Duodenal mucosa (tissue), 2 donors: ENCODE measurements at regions not wholly inside any gene's neighbourhood (a gene's known extent, or its start where the extent isn't known, plus 50 kb on each side); places are given as distances from the start of the nearest gene placed in this dataset.

Experiments used
- H3K27ac ChIP-seq: one replicate; pipeline ENCODE4 v1.7.0; 2013; ENCODE audit warnings: low read depth, low read length
- H3K27me3 ChIP-seq, 2 donors: one replicate each; pipeline ENCODE4 v1.7.0; 2013; ENCODE audit warnings: low read length in 2 of 2, control low read depth in 1 of 2; ENCODE audit not compliant: insufficient read depth in 2 of 2, control insufficient read depth in 1 of 2
- H3K36me3 ChIP-seq, 2 donors: one replicate each; pipeline ENCODE4 v1.7.0; 2013; ENCODE audit warnings: low read length in 2 of 2, control low read depth in 1 of 2; ENCODE audit not compliant: insufficient read depth in 2 of 2, control insufficient read depth in 1 of 2
- H3K4me1 ChIP-seq, 2 donors: one replicate each; pipeline ENCODE4 v1.7.0; 2013; ENCODE audit warnings: low read length in 2 of 2, control low read depth in 1 of 2; ENCODE audit not compliant: insufficient read depth in 2 of 2, control insufficient read depth in 1 of 2
- H3K4me3 ChIP-seq, 2 donors: one replicate each; pipeline ENCODE4 v1.7.0; 2013; ENCODE audit warnings: low read length in 2 of 2, low read depth in 1 of 2
- H3K9ac ChIP-seq, 2 donors: one replicate each; pipeline ENCODE4 v1.7.0; 2013; ENCODE audit warnings: low read length in 2 of 2, low read depth in 1 of 2
- H3K9me3 ChIP-seq, 2 donors: one replicate each; pipeline ENCODE4 v1.7.0; 2013; ENCODE audit warnings: low read length in 2 of 2, control low read depth in 1 of 2; ENCODE audit not compliant: control insufficient read depth in 1 of 2

GRCh38 chr5:113682497-113683136 is 169.1 kb downstream of the YTHDC2 start:
- Histone ChIP-seq H3K4me1 (no peaks in the 10 kb centered on the region), H3K4me3 (no peak overlapping the region), H3K27ac (no peak overlapping the region), H3K9me3 (no peaks in the 10 kb centered on the region), H3K27me3 (no peaks in the 10 kb centered on the region), H3K9ac (no peak overlapping the region), H3K36me3 (no peaks in the 10 kb centered on the region)

- H3K4me1 ChIP-seq, result no peaks in the 10 kb centered on the region
- no peak overlapping the region for H3K27ac ChIP-seq
- no peak overlapping the region for H3K4me3 ChIP-seq
- no peaks in the 10 kb centered on the region for H3K27me3 ChIP-seq
- H3K36me3 ChIP-seq, result no peaks in the 10 kb centered on the region
- no peak overlapping the region for H3K9ac ChIP-seq
- no peaks in the 10 kb centered on the region for H3K9me3 ChIP-seq
These were observed 169.7 kb downstream of the YTHDC2 start for GRCh38 chr5:113683211-113683610.

DNA sequence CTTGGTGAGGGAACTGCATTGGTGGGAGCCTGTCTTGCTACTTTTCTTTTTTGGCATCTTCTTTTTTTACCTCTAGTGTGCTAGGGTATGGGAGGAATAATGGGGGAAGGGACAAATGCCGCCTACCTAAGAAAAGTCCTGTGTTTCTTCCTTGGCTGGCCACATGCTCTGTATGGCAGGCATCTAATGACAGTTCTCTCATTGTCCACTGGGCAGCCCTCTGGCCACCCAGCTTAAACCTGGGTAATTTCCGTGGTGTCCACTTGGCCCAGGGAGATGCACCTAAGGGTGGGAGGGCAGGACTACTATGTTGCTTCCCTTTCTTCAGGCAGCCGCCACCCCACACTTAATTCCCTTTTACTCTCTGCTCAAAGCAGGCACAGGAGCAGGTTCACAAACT is 173.1 kb downstream of the YTHDC2 start:
- Histone ChIP-seq H3K9me3 (no peaks in the 10 kb centered on the region), H3K27me3 (no peaks in the 10 kb centered on the region), H3K9ac (no peak overlapping the region), H3K4me1 (no peaks in the 10 kb centered on the region), H3K4me3 (no peak overlapping the region), H3K27ac (no peak overlapping the region), H3K36me3 (no peaks in the 10 kb centered on the region)

DNA sequence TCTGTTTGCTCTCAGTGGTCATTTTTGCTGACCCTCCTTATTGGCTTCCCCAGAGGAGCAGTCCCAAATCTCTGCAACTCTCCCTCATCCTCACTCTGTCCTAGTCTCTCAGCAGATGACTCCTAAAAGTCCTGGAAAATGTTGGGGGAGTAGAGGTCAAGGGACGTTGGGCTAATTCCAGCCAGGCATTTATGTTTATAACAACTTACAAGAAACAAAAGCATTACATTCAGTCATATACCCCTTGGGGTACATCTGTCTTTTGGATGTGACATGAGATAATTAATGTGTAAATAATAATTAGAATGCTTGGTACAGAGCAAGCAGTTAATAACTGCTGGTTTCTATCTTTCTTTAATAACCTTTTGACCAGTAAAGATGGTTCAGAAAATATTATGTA is 176.2 kb downstream of the YTHDC2 start:
- Histone ChIP-seq H3K9ac (no peak overlapping the region), H3K36me3 (no peaks in the 10 kb centered on the region), H3K9me3 (no peaks in the 10 kb centered on the region), H3K4me3 (no peak overlapping the region), H3K27ac (no peak overlapping the region), H3K27me3 (peaks cover 0 to 17% of the 10 kb centered on the region in 2 donors), H3K4me1 (no peaks in the 10 kb centered on the region)

- H3K27me3 ChIP-seq, result peaks cover 0 to 17% of the 10 kb centered on the region in 2 donors
- no peak overlapping the region for H3K4me3 ChIP-seq
- H3K4me1 ChIP-seq, result no peaks in the 10 kb centered on the region
- H3K27ac ChIP-seq, result no peak overlapping the region
- H3K36me3 ChIP-seq, result no peaks in the 10 kb centered on the region
- no peaks in the 10 kb centered on the region for H3K9me3 ChIP-seq
- no peak overlapping the region for H3K9ac ChIP-seq
These were observed 179.0 kb downstream of the YTHDC2 start for GRCh38 chr5:113692466-113692865.

- H3K36me3 ChIP-seq, result no peaks in the 10 kb centered on the region
- no peak overlapping the region for H3K4me3 ChIP-seq
- H3K4me1 ChIP-seq, result no peaks in the 10 kb centered on the region
- H3K27me3 ChIP-seq, result peaks cover 0 to 17% of the 10 kb centered on the region in 2 donors
- no peak overlapping the region for H3K27ac ChIP-seq
- no peak overlapping the region for H3K9ac ChIP-seq
- no peaks in the 10 kb centered on the region for H3K9me3 ChIP-seq
These were observed 179.5 kb downstream of the YTHDC2 start for GRCh38 chr5:113692891-113693457.

- no peaks in the 10 kb centered on the region for H3K4me1 ChIP-seq
- peaks cover 0 to 17% of the 10 kb centered on the region in 2 donors for H3K27me3 ChIP-seq
- H3K27ac ChIP-seq, result no peak overlapping the region
- no peak overlapping the region for H3K9ac ChIP-seq
- H3K4me3 ChIP-seq, result no peak overlapping the region
- H3K36me3 ChIP-seq, result no peaks in the 10 kb centered on the region
- H3K9me3 ChIP-seq, result no peaks in the 10 kb centered on the region
These were observed 180.2 kb downstream of the YTHDC2 start for GRCh38 chr5:113693701-113694100.

- H3K9ac ChIP-seq, result no peak overlapping the region
- no peaks in the 10 kb centered on the region for H3K9me3 ChIP-seq
- peaks cover 0 to 17% of the 10 kb centered on the region in 2 donors for H3K27me3 ChIP-seq
- no peaks in the 10 kb centered on the region for H3K36me3 ChIP-seq
- no peak overlapping the region for H3K4me3 ChIP-seq
- H3K27ac ChIP-seq, result no peak overlapping the region
- no peaks in the 10 kb centered on the region for H3K4me1 ChIP-seq
These were observed 181.1 kb downstream of the YTHDC2 start for GRCh38 chr5:113694576-113694975.

DNA sequence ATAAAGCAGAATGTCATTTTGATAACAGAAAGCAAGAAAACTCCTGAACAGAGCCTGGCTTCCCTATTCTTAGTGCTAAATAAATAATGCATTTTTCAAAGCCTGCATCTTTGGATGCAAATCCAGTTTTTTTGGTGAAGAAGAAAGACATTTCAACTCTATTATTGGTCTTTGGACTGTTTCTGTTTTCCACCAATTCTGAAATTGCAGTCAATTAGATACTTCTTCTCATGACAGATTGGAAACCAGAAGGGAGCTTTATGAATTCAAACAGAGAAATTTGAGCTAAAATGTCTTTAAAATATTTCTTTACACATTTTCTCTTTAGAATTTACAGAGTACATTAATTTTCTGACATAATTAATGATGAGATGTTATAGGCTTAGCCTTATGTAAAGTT is 189.8 kb downstream of the YTHDC2 start:
- Histone ChIP-seq H3K36me3 (no peaks in the 10 kb centered on the region), H3K27me3 (no peaks in the 10 kb centered on the region), H3K9ac (no peak overlapping the region), H3K27ac (no peak overlapping the region), H3K4me3 (no peak overlapping the region), H3K4me1 (no peaks in the 10 kb centered on the region), H3K9me3 (peaks cover 8 to 12% of the 10 kb centered on the region in 2 donors)

DNA sequence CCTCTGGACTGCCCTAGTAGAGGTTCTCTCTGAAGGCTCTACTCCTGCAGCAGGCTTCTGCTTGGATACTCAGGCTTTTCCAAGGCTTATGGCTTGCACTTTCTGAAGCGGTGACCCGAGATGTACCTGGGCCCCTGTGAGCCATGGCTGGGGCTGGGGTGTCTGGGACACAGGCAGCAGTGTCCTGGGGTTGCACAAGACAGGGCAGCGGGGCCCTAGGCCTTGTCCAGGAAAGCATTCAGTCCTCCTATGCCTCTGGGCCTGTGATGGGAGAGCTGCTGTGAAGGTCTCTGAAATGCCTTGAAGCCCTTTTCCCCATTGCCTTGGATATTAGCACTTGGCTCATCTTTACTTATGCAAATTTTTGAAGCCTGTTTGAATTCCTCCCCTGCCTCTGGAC is 192.2 kb downstream of the YTHDC2 start:
- peaks cover 8 to 12% of the 10 kb centered on the region in 2 donors for H3K9me3 ChIP-seq
- H3K4me1 ChIP-seq, result no peaks in the 10 kb centered on the region
- no peaks in the 10 kb centered on the region for H3K27me3 ChIP-seq
- H3K9ac ChIP-seq, result no peak overlapping the region
- H3K36me3 ChIP-seq, result no peaks in the 10 kb centered on the region
- no peak overlapping the region for H3K4me3 ChIP-seq
- H3K27ac ChIP-seq, result no peak overlapping the region
